DMS153 (cell line): ENCODE measurements at regions not wholly inside any gene's neighbourhood (a gene's known extent, or its start where the extent isn't known, plus 50 kb on each side); places are given as distances from the start of the nearest gene placed in this dataset.
"Not testable (repeated sequence)": the region's sequence is repeated elsewhere in the genome, so short reads cannot be mapped to it uniquely, and the experiment has no call there.

Experiments used
- DNase-seq: peaks from one replicate; lab custom pipeline; 2025; lab: John Stamatoyannopoulos, UW

DNA sequence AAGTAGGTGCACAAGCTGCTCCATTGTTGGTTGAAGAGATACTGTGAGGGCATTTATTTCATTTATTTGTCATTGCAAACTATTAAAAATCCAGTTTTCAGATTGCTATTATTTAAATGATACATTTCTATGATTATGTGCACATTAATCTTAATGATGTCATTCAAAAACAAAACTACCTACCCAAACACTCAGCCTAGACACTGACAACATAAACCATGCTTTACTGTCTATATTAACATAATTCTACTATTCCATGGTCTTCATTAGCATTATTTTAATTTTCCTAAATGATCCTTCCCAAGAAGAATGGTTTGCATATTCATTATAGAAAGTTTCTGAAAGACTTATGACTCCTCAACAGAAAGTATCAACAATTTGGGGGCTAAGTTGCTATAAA is 813.0 kb upstream of the SLITRK5 start:
- DNase-seq: no peak

DNA sequence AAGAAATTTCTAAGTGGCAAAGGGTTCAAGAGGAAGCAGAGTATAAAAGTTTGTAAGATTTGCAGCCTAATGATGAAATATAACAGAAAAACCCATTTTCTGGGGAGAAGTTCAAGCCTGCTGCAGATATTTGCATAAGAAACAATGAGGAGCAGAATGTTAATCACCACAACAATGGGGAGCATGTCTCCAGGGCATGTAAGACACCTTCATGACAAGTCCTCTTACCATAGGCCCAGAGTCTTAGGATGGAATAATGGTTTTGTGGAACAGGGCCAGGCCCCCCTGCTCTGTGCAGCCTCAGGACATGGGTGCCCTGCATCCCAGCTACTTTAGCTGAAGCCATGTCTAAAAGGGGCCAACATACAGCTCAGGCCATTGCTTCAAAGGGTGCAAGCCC is 809.0 kb upstream of the SLITRK5 start:
- no peak for DNase-seq

DNA sequence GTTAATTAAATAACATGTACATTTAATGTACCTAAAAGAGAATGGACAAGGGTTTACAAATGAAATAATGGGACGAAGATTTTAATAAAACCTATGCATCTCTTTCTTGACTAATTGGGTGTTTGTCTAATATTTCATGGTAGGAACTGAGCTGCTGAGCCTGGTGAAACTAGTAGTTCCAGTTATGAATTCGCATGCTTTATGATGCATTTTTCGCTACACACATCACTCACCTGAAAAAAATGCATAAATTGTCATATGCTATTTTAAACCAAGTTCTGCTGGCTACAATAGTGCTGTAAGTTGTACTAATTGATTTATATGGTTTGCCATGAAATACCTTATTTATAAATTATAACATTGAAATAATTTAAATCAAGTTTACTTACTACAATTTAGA is 806.8 kb upstream of the SLITRK5 start:
- DNase-seq: no peak

DNA sequence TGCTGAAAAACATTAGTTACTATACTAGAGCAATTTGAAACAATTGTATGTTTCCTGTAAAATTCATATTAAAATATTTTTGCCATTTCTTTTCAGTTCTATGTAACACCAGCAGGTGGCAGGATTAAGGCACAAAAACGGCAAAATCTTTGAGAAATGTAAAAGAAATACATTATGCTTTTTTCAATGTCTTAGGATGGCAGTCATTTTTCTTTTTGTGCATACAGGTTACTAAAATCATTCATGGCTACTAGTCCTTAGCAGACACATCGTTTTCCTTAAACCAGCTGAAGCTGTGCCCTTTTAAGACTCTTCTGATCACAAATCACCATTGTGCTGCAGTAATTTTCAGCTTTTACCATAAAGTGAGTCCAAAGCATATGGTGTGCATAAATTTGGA is 800.7 kb upstream of the SLITRK5 start:
- no peak for DNase-seq

DNA sequence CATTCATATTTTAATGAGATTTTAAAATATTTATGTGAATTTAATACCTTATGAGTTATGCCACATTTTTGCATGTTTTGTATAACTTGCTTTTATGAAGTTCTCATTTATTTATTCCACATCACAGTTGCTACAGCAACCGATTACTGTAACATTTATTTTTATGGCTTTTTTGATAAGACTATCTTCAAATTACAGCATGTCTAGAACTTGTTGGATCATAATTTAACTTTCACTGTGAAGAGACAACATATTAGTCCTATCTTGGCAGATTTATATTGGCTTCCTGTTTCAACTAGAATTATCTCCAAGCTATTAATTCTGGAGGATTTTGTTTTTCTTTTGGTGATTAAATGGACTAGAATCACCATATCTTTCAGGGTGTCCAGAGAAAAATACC is 793.7 kb upstream of the SLITRK5 start:
- no peak for DNase-seq

DNA sequence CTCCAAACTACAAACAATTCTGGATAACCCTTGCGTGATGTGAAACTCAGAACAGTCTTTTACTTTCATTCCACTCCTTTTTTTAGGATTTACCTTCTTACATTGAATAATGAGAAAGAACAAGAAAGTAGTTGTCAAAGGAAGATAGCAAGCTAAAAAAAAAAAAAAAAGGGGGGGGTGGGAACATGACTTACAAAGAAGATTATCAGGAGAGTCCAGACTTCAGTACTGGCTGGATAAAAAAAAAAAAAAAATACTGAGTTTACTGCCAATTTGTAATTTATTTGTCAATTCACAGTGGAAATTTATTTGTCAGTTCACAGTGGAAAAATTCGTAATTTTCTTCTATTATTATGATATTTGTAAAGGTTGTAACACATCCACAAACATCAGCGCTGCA is 792.4 kb upstream of the SLITRK5 start:
- DNase-seq: no peak

DNA sequence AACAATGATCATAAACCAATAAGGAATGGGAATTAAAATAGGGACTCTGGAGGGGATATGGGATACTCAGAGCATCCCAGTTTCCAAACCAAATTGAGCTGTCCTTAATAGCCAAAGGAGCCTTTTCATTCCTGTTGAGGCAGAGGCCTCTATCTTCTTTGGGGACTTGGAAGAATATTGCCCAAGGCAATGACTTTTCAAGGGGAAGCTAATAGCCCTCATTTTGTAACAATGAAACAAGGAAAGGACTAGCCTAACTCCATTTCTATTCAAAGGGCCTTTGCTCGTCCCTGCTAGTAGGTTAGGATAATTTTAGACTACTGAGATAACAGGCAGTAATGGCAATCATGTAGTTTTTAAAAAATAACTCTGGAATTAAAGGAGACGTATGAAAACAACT is 789.8 kb upstream of the SLITRK5 start:
- no peak for DNase-seq

DNA sequence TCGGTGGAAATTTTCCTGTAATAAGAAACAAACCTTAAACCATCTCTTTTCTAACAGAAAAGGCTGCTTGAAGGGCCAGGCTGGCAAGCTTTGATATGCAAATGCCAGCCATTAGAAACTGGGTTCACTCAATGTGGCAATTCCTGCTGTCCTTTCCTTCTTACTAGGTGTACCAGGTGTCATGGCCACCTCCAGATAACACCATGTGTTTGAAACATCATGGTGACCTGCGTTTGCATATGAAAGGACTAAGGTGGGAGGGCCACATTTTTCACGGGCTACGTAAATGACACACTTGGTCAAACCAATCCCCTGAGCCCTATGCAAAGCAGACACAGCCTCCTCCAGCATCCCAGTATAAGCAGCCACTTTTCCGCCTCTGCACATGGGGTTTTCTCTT is 789.1 kb upstream of the SLITRK5 start:
- DNase-seq: no peak

DNA sequence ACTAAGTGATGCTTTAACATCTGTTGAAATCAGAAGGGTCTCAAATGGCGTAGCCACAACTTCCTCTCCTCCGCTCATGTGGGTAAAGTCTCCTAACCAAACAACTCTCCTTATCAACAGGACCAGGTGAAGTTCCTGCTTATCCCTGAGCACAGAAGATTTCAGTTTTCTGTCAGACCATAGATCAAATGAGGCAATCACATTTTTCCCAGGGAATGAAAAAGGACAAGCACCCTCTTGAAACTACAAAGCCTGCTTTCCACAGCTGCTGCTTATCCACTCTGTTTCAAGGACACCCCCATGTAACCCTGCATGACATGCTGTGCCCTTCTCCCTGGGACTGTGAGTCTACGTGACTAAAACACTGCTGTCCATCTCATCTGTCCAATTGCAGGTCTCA is 788.3 kb upstream of the SLITRK5 start:
- no peak for DNase-seq

DNA sequence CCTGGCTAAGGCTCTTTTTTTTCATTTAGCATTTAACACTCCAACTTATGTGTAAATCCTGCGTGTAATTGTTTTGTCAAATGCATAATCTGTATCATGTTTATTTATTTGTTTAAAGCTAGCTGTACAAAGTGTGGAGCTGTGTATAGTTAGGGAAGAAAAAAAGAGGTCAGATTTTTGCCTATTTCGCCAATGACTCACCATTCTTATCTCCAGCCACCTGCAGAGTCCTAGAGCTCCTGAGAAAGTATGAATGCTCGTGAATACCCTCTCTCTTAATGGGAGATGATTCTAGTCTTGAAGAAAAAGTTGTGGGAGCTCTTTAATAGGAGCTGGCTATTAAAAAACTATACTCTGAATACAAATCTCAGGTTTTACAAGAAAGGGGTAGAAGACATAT is 778.8 kb upstream of the SLITRK5 start:
- no peak for DNase-seq

DNA sequence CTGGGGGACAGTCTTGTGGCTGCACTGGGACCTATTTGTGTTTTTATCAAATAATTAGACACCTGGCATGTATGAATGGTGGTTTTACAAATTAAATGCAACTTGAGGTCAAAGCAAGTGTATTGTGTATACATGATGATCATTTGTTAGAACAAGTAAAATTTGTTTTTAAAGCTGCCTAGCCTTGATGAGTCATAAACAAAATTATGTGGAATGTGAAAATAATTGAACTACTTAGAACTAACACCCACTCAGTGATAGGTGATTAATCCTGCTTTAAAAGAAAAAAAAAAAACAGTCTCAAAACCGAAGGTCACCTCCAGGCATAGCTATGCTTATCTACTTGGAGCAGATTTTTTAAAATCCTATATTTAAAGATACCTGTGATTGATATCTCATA is 770.3 kb upstream of the SLITRK5 start:
- no peak for DNase-seq

DNA sequence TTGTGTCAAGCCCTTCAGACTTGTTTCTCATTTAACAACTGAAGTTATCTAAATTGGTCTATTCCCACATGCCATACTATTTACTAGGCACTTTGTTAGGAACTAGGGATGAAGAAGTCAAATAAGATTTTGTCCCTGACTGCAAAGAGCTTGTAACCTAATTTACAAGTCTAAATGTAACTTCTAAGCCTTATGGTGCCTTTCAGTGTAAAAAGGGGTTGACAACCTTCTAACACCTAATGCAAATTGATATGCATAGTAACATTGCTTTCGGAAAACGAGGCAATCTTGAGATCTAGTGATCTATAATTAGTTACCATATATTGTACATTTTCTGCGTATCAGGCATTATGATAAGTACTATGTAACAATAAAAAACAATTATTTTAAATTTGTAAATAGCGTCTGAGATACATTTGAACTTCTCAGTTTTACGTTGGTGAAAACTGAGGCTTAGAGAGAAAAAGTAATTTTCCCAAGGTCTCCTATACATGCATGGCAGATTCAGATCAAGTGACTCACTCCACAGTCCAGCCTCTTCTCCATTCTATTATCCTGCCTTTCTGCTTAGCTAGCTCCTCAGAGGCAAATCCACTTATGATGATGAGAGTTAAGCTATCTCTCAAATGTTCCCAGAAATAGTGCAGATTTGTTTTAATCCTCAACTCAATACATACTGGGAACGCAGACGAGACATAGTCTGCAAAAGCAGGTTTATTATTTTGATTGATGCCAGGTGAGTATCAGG is 764.9 kb upstream of the SLITRK5 start:
- DNase-seq: no peak

DNA sequence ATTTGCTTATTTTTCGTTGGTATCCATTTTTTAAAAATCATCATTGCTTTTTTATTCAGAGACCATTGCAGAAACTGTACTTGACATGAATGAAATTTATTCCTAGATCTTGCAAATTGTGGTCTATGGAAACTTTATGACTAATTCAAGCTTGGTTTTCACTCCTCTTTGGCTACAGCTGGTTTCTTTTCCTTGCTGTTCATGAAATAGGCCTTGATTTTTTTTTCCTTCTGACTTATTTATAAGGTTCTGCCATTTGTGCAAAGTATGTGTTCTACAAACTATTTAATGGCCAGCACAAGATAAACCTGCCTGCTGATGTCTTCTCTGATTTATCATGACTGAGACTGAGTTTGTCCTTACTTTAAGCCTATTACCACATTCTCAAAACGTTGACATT is 764.0 kb upstream of the SLITRK5 start:
- DNase-seq: no peak

DNA sequence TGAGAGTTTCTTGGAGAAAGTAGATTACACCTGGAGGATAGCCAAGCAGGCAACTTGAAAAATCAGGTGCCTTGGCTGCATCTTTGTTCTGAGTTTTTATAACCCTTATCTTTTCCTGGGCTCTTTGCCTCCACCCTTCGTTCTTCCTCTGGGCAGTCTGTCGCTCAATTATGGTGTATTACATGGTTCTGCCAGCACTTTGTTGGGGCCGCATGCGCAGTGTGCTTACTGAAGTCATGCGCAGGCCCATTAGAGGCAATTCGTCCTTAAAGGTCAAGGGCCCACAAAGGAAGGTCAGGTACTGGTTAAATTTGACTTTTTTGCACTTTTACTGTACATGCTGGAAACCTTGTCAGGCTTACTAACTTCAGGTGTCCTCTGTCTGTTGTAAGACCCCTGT is 761.9 kb upstream of the SLITRK5 start:
- DNase-seq: no peak

DNA sequence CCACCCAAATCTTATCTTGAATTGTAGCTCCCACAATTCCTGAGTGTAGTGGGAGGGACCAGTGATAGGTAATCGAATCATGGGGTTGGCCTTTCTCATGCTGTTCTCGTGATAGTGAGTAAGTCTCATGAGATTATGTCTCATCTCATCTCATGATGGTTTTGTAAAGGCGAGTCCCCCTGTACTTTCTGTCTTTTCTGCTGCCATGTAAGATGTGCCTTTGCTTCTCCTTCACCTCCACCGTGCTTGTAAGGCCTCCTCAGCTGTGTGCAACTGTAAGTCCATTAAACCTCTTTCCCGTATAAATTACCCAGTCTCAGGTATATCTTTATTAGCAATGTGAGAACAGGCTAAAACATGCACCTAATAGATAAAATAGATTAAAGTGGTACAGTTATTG is 756.4 kb upstream of the SLITRK5 start:
- no peak for DNase-seq

DNA sequence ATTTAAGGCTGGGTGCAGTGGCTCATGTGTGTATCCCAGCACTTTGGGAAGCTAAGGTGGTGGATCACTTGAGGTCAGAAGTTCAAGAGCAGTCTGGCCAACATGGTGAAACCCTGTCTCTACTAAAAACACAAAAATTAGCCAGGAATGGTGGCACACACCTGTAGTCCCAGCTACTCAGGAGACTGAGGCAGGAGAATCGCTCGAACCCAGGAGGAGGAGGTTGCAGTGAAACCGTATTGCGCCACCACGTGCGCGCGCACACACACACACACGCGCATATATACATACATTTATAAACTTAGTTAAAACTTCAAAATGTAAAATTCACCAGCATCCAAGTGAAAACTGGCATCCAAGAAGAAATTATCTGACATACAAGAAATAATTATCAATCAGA is 753.7 kb upstream of the SLITRK5 start:
- DNase-seq: not testable (repeated sequence)

DNA sequence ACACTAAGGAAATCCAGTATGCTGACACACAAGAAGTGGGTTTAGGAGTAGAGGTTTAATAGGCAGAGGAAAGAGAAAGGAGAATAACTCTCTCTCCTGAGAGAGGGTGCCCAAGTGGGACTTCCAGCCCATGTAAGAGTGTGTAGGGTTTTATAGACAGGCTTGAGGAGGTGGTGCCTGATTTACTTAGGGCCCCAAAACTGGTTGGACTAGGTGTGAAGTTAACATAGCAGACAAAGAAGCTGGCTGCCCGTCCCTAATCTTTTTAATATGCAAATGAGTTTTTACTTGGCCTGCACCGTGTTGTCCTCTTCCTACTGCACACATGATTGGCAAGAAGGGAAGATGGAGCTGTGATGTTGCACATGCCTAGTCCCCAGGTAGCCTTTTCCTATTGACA is 752.5 kb upstream of the SLITRK5 start:
- no peak for DNase-seq

DNA sequence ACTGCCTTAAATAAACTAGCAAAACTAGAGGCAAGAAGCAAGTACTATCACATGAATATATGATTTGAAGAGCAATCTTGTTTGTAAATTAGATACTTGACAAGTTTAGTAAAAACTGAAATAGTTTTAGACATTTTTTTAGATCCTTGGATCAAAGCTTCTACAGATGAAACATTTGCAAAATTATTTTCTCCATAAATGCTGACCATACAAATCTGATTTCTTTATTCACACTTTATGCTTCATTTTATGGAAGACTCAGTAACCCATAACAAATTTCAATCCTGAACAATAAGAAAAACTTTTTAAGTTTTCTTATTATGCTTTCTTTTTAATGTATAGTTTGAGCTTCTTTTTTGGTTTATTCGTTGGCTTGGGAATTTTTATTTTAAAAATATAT is 750.2 kb upstream of the SLITRK5 start:
- DNase-seq: no peak

DNA sequence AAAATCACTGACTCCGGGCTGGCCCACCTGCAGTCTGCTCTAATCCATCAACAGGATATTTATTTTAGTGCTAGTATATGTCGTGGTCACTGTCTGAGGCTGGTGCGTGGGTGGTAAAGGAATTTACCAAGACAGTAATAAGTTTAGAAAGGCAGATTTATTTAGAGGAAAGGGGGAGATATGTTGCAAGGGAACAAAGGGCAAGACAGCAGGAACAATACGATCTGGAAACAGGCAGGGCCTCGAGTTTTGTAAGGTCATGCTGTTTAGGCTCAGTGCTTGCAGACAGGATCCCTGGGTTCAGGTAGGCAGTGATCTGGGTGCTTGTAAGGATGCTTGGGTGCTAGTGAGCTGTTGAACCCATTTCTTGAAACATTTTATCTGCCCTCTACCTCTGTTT is 748.2 kb upstream of the SLITRK5 start:
- DNase-seq: no peak

DNA sequence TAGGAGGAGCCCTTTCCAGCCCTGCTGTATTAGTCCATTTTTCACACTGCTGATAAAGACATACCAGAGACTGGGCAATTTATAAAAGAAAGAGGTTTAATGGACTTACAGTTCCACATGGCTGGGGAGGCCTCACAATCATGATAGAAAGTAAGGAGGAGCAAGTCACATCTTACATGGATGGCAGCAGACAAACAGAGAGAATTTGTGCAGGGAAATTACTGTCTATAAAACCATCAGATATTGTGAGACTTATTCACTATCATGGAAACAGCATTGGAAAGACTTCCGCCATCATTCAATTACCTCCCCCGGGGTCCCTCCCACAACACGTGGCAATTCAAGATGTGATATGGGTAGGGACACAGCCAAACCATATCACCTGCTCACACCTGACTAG is 744.3 kb upstream of the SLITRK5 start:
- DNase-seq: not testable (repeated sequence)

DNA sequence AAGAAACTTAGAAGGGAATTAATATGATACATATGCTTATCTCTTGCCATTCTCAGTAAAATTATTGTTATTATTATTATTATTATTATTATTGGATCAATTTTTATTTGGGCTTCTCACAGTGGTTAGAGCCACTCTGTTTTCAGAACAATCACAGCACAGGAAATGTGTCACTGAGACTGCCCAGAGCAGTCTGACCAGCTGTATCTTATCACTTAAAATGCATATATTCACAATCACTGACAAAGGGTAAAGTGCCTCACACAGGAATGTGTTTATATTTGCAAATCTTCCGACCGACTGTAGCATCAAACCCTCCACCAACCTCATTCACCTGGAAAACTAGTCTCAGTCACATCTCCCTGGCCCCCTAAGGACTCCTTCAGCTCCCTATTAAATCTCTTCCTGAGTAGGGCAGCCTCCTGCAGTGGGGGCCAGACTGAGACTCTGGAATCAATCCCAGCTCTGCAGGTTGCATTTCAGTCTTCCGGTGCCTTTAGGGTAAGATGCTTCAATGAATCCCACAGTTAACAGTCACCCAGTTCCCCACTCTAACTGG is 738.3 kb upstream of the SLITRK5 start:
- no peak for DNase-seq

DNA sequence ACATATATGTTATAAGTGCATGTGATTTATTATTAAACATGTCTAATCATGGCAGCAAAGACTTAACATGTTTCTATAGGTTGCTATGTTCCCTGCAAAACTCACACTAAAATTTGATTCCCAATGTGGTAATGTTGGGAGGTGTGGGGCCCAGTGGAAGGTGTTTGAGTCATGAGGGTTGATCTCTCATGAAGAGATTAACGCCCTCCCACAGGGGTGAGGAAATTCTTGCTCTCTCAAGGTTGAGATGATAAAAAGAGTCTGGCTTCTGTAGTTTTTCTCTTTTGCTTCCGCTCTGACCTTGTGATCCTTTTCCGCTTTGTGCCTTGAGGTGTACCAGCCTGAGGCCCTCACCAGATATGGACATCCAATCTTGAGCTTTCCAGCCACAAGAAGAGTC is 737.5 kb upstream of the SLITRK5 start:
- DNase-seq: no peak

DNA sequence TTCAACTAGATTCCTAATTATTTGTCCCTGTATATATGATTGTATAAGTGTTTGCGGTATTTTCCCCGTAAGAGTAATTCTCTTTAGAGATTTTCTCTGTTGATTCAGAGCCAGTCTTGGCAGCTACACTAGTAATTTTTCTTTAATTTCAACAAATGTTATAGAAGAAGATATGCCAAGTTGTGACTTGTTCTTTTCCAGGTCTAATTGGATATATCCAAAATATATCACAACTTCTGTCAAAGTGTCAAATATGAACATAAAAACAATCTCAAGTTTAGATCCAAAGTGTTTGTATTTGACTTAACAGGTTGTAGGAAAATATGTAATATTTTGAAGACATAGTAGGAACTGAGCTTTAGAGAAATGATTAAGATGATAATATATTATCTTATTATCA is 733.9 kb upstream of the SLITRK5 start:
- DNase-seq: no peak

DNA sequence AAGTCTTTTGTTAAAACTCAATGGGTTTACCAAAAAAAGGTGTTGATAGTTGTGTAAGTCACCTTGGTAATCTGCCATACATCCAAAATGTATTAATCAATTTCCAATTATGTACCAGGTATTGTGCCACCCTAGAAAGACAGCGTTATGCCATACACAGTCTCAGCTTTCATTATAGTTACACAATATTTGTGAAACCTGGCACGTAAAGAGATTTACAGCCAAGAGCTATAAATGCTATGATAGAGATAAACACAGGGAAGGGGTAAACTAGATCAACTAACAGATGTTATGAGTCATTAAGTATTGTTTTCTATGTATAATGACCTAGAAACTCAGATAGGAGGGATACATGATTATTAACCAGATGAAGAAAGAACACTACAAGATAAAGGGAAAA is 725.6 kb upstream of the SLITRK5 start:
- DNase-seq: no peak
